HCT116 (cell line): ENCODE measurements at regions not wholly inside any gene's neighbourhood (a gene's known extent, or its start where the extent isn't known, plus 50 kb on each side); places are given as distances from the start of the nearest gene placed in this dataset.

ENCODE experiments used
- ATAC-seq: fragments of 200-7000 bp; cut with Tn5 transposase; 2 replicates; pipeline ENCODE4 v1.9.1; 2020; ENCODE audit warnings: mild to moderate bottlenecking, moderate library complexity
- BruUV-seq: library from RNA; stranded (reverse); fragments of 400-500 nt; replicated peaks from 2 replicates; lab custom pipeline; 2021; lab: Mats Ljungman, UMichigan
- CTCF ChIA-PET: fragments of 300-600 bp; sonication (Branson Sonifier 250); formaldehyde crosslinking; loops from one replicate; lab custom pipeline; 2021; ENCODE audit warnings: antibody characterized with exemption; lab: Charles Lee
- POLR2A ChIA-PET: fragments of 300-600, 350-600 bp; sonication (Branson Sonifier 250); formaldehyde crosslinking; loops from one replicate; lab custom pipeline; 2021; ENCODE audit warnings: antibody characterized with exemption; lab: Charles Lee
- RAD21 ChIA-PET, 2 experiments: fragments of 300-600 bp; sonication (Branson Sonifier 250); formaldehyde crosslinking; loops; one replicate each; lab custom pipeline; 2023; ENCODE audit warnings: low total read pairs in 2 of 2; ENCODE audit not compliant: uncharacterized antibody in 2 of 2, unreplicated experiment in 2 of 2, low non-redundant PET in 1 of 2; lab: Charles Lee
- DNase-seq: peaks from one replicate; pipeline ENCODE4 v3.0.0-alpha.2; 2010; ENCODE audit warnings: low read depth, low spot score
- H2AFZ ChIP-seq: fragments of 200-600 bp; shearing (Covaris generic), sonication (generic); 2 replicates; pipeline ENCODE4 v1.6.1; 2017; ENCODE audit warnings: low read depth, mixed run types, mixed read lengths, antibody characterized with exemption, low read length; ENCODE audit not compliant: poor library complexity, severe bottlenecking
- H3K27ac ChIP-seq: 2 replicates; pipeline ENCODE4 v1.5.1; 2012; ENCODE audit warnings: low read depth, low read length
- H3K27me3 ChIP-seq: fragments of 200-600 bp; sonication (generic); 2 replicates; pipeline ENCODE4 v1.6.1; 2016; ENCODE audit warnings: mixed run types, low read length, mixed read lengths; ENCODE audit not compliant: insufficient read depth
- H3K36me3 ChIP-seq, 2 experiments: fragments of 200-500 bp in 1 of 2; fragments of 200-600 bp in 1 of 2; sonication (Bioruptor generic) in 1 of 2; sonication (generic) in 1 of 2; 2 replicates each; pipeline versions ENCODE4 v1.5.1 to v1.6.1; 2014 to 2016; ENCODE audit warnings: low read length in 2 of 2, inconsistent platforms in 1 of 2, mixed read lengths in 1 of 2, mixed run types in 1 of 2; ENCODE audit not compliant: insufficient read depth in 2 of 2, control insufficient read depth in 1 of 2
- H3K4me1 ChIP-seq, 2 experiments: fragments of 200-600 bp in 1 of 2; sonication (generic) in 1 of 2; 2 replicates each; pipeline versions ENCODE4 v1.5.1 to v1.6.1; 2012 to 2017; ENCODE audit warnings: low read length in 2 of 2, inconsistent platforms in 1 of 2, mild to moderate bottlenecking in 1 of 2, mixed read lengths in 1 of 2, mixed run types in 1 of 2, moderate library complexity in 1 of 2; ENCODE audit not compliant: insufficient read depth in 2 of 2, control insufficient read depth in 1 of 2
- H3K4me2 ChIP-seq: fragments of 200-600 bp; sonication (generic); 2 replicates; pipeline ENCODE4 v1.6.1; 2017; ENCODE audit warnings: mixed run types, low read length, mixed read lengths
- H3K4me3 ChIP-seq, 2 experiments: fragments of 200-600 bp in 1 of 2; sonication (generic) in 1 of 2; replicated peaks in 1 of 2; 2 replicates each; pipeline ENCODE4 v1.5.1; 2011 to 2016; ENCODE audit warnings: low read length in 2 of 2, control low read depth in 1 of 2, low read depth in 1 of 2, mild to moderate bottlenecking in 1 of 2, mixed read lengths in 1 of 2, mixed run types in 1 of 2
- H3K79me2 ChIP-seq: fragments of 200-600 bp; sonication (generic); 2 replicates; pipeline ENCODE4 v1.6.1; 2017; ENCODE audit warnings: mild to moderate bottlenecking, mixed run types, low read length, moderate library complexity, mixed read lengths; ENCODE audit not compliant: insufficient read depth
- H3K9ac ChIP-seq: fragments of 200-600 bp; sonication (generic); 2 replicates; pipeline ENCODE4 v1.6.1; 2016; ENCODE audit warnings: low read length, mixed read lengths
- H3K9me2 ChIP-seq: fragments of 200-600 bp; sonication (generic), shearing (Covaris generic); 2 replicates; pipeline ENCODE4 v1.6.1; 2017; ENCODE audit warnings: mixed run types, mild to moderate bottlenecking, moderate library complexity; ENCODE audit not compliant: insufficient read depth
- H3K9me3 ChIP-seq, 2 experiments: fragments of 200-500 bp in 1 of 2; fragments of 200-600 bp in 1 of 2; sonication (Bioruptor generic) in 1 of 2; sonication (generic) in 1 of 2; 2 replicates each; pipeline ENCODE4 v1.6.1; 2014 to 2017; ENCODE audit warnings: low read length in 2 of 2, mixed read lengths in 2 of 2, inconsistent platforms in 1 of 2, low read depth in 1 of 2, mild to moderate bottlenecking in 1 of 2, mixed run types in 1 of 2, moderate library complexity in 1 of 2; ENCODE audit not compliant: control insufficient read depth in 1 of 2, insufficient read depth in 1 of 2
- H4K20me1 ChIP-seq: fragments of 200-600 bp; sonication (generic), shearing (Covaris generic); 2 replicates; pipeline ENCODE4 v1.6.1; 2017; ENCODE audit warnings: mixed run types, mild to moderate bottlenecking, moderate library complexity; ENCODE audit not compliant: insufficient read depth
- CBX3 ChIP-seq: IDR thresholded peaks from 2 replicates; pipeline ENCODE4 v1.6.1; 2012; ENCODE audit warnings: low read depth
- CEBPB ChIP-seq: IDR thresholded peaks from 2 replicates; pipeline ENCODE4 v1.6.1; 2012; ENCODE audit warnings: low read depth
- ELF1 ChIP-seq: IDR thresholded peaks from 2 replicates; pipeline ENCODE4 v1.6.1; 2012; ENCODE audit warnings: low read depth, borderline replicate concordance
- EZH2phosphoT487 ChIP-seq: fragments of 200-600 bp; IDR thresholded peaks from 2 replicates; pipeline ENCODE4 v1.6.1; 2018; ENCODE audit warnings: antibody characterized with exemption, borderline replicate concordance
- FOSL1 ChIP-seq: IDR thresholded peaks from 2 replicates; pipeline ENCODE4 v1.6.1; 2012; ENCODE audit warnings: low read depth
- JUND ChIP-seq: IDR thresholded peaks from 2 replicates; pipeline ENCODE4 v1.6.1; 2012
- POLR2AphosphoS5 ChIP-seq: IDR thresholded peaks from 2 replicates; pipeline ENCODE4 v1.6.1; 2011; ENCODE audit warnings: mild to moderate bottlenecking, low read depth, low read length, moderate library complexity
- RAD21 ChIP-seq: IDR thresholded peaks from 2 replicates; pipeline ENCODE4 v1.6.1; 2012; ENCODE audit warnings: low read depth, mild to moderate bottlenecking
- REST ChIP-seq: IDR thresholded peaks from 2 replicates; pipeline ENCODE4 v1.6.1; 2012; ENCODE audit warnings: low read depth
- SIN3A ChIP-seq: IDR thresholded peaks from 2 replicates; pipeline ENCODE4 v1.6.1; 2012; ENCODE audit warnings: low read depth
- SP1 ChIP-seq: IDR thresholded peaks from 2 replicates; pipeline ENCODE4 v1.6.1; 2012; ENCODE audit warnings: low read depth
- SRF ChIP-seq: IDR thresholded peaks from 2 replicates; pipeline ENCODE4 v1.6.1; 2012; ENCODE audit warnings: low read depth
- ZFX ChIP-seq: fragments of 450-650 bp; IDR thresholded peaks from 2 replicates; pipeline ENCODE4 v1.6.1; 2017
- intact Hi-C: fragments of 100-400 bp; cut with micrococcal nuclease; formaldehyde crosslinking; loops from 2 replicates; pipeline ENCODE4 v1.10.0; 2022
- TF ChIP-seq, protein P1 (sequence below): IDR thresholded peaks from 2 replicates; pipeline ENCODE4 v1.6.1; 2011; ENCODE audit warnings: mild to moderate bottlenecking, low read length, moderate library complexity; ENCODE audit not compliant: insufficient replicate concordance; ENCODE audit errors: extremely low read depth

DNA sequence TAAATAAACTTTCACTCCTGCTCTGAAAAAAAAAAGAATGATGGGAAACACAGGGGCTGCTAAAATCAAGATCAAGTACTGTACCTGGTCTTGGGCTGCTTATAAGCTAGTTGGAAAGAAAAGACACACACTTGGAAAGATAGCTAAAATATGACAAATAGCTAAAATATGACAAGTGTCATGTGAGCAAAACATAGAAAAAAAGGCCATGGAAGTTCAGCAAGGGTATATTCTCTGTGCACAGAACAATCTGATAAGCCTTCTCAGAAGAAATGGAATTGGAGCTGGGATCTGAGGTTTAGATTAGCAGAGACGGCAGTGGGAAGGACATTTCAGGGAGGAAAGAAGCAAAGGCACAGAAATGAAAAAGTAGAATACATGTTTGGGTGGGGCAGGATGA lies 126.2 kb upstream of the PMCH start:
- TF ChIP-seq SIN3A (no peak), SRF (no peak), POLR2AphosphoS5 (no peak), ZFX (no peak), ELF1 (no peak), FOSL1 (no peak), CBX3 (no peak), REST (no peak), JUND (no peak), EZH2phosphoT487 (no peak), SP1 (no peak), RAD21 (no peak), CEBPB (no peak)
- TF ChIP-seq, protein P1, sequence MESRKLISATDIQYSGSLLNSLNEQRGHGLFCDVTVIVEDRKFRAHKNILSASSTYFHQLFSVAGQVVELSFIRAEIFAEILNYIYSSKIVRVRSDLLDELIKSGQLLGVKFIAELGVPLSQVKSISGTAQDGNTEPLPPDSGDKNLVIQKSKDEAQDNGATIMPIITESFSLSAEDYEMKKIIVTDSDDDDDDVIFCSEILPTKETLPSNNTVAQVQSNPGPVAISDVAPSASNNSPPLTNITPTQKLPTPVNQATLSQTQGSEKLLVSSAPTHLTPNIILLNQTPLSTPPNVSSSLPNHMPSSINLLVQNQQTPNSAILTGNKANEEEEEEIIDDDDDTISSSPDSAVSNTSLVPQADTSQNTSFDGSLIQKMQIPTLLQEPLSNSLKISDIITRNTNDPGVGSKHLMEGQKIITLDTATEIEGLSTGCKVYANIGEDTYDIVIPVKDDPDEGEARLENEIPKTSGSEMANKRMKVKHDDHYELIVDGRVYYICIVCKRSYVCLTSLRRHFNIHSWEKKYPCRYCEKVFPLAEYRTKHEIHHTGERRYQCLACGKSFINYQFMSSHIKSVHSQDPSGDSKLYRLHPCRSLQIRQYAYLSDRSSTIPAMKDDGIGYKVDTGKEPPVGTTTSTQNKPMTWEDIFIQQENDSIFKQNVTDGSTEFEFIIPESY: no peak
- no peaks in the 10 kb centered on the region for H3K4me1 ChIP-seq
- ChIA-PET CTCF (no interaction called here), RAD21 (no interaction called here), POLR2A (no interaction called here)
- no TSS peak for BruUV-seq
- intact Hi-C loops: no loop called here
- no peak overlapping the region for H3K4me3 ChIP-seq
- ATAC-seq (no peak), DNase-seq (no peak)
- H4K20me1 ChIP-seq: no peaks in the 10 kb centered on the region
- no peaks in the 10 kb centered on the region; the same call in 1 of the 2 replicates for H3K9me2 ChIP-seq
- no peak overlapping the region for H2AFZ ChIP-seq
- no peaks in the 10 kb centered on the region for H3K9me3 ChIP-seq
- H3K79me2 ChIP-seq: no peaks in the 10 kb centered on the region
- no peak overlapping the region for H3K4me2 ChIP-seq
- no peak overlapping the region for H3K27ac ChIP-seq
- no peaks in the 10 kb centered on the region for H3K27me3 ChIP-seq
- no peak overlapping the region for H3K9ac ChIP-seq
- no peaks in the 10 kb centered on the region for H3K36me3 ChIP-seq
